GM12878 (cell line): ENCODE measurements at regions not wholly inside any gene's neighbourhood (a gene's known extent, or its start where the extent isn't known, plus 50 kb on each side); places are given as distances from the start of the nearest gene placed in this dataset.

Experiments used
- ATAC-seq: fragments of 200-7000 bp; cut with Tn5 transposase; 3 replicates; pipeline ENCODE4 v1.9.1; 2020; ENCODE audit warnings: mild to moderate bottlenecking, moderate library complexity
- BruUV-seq: library from RNA; stranded (reverse); fragments of 400-500 nt; replicated peaks from 2 replicates; lab custom pipeline; 2021; lab: Mats Ljungman, UMichigan
- CTCF ChIA-PET: fragments of 300-600 bp; sonication (Branson Sonifier 250); formaldehyde crosslinking; extraction: SDS; loops from one replicate; lab custom pipeline; 2021; ENCODE audit warnings: inconsistent platforms; lab: Yijun Ruan, JAX
- POLR2A ChIA-PET: fragments of 350-600 bp; formaldehyde crosslinking; extraction: SDS; loops from one replicate; lab custom pipeline; 2021; ENCODE audit warnings: inconsistent platforms; lab: Charles Lee
- RAD21 ChIA-PET: fragments of 300-600 bp; sonication (Branson Sonifier 250); formaldehyde crosslinking; loops from one replicate; lab custom pipeline; 2023; ENCODE audit warnings: antibody characterized with exemption; ENCODE audit not compliant: unreplicated experiment; lab: Charles Lee
- SMC1A ChIA-PET: fragments of 300-600 bp; sonication (Branson Sonifier 250); formaldehyde crosslinking; loops from one replicate; lab custom pipeline; 2023; ENCODE audit not compliant: unreplicated experiment, uncharacterized antibody; lab: Charles Lee
- DNase-seq: peaks from one replicate; pipeline ENCODE4 v3.0.0-alpha.2; 2011; ENCODE audit warnings: low read depth, low spot score
- FAIRE-seq: peaks from 3 replicates; lab custom pipeline; 2011; peaks lifted over from hg19 to GRCh38; lab: Jason Lieb, UNC
- H2AFZ ChIP-seq: 2 replicates; pipeline ENCODE4 v1.6.0; 2011; ENCODE audit warnings: low read depth, low read length, control low read depth; ENCODE audit not compliant: control insufficient read depth
- H3K27ac ChIP-seq: 2 replicates; pipeline ENCODE4 v1.5.1; 2011; ENCODE audit warnings: control low read depth; ENCODE audit not compliant: control insufficient read depth, insufficient read depth
- H3K27me3 ChIP-seq, 2 experiments: replicated peaks in 1 of 2; 2 replicates each; pipeline versions ENCODE4 v1.6.0 to v1.6.1; 2011; ENCODE audit warnings: low read length in 1 of 2; ENCODE audit not compliant: control insufficient read depth in 2 of 2, insufficient read depth in 2 of 2
- H3K36me3 ChIP-seq, 2 experiments: 2 replicates each; pipeline ENCODE4 v1.5.1; 2011; ENCODE audit warnings: low read length in 1 of 2; ENCODE audit not compliant: control insufficient read depth in 2 of 2, insufficient read depth in 2 of 2
- H3K4me1 ChIP-seq: 2 replicates; pipeline ENCODE4 v1.6.1; 2011; ENCODE audit warnings: mild to moderate bottlenecking, low read length, moderate library complexity, mixed read lengths; ENCODE audit not compliant: control insufficient read depth, insufficient read depth
- H3K4me2 ChIP-seq: 2 replicates; pipeline ENCODE4 v1.6.0; 2011; ENCODE audit warnings: control low read depth; ENCODE audit not compliant: control insufficient read depth, insufficient read depth
- H3K4me3 ChIP-seq: fragments of 200-600 bp; sonication (generic); 2 replicates; pipeline ENCODE4 v1.5.1; 2016
- H3K79me2 ChIP-seq: 2 replicates; pipeline ENCODE4 v1.6.0; 2011; ENCODE audit warnings: low read length; ENCODE audit not compliant: control insufficient read depth, insufficient read depth
- H3K9ac ChIP-seq: 2 replicates; pipeline ENCODE4 v1.8.0; 2011; ENCODE audit warnings: low read length, control low read depth, mixed read lengths; ENCODE audit not compliant: control insufficient read depth, insufficient read depth
- H3K9me3 ChIP-seq: replicated peaks from 3 replicates; pipeline ENCODE4 v1.5.1; 2011; ENCODE audit warnings: mild to moderate bottlenecking, low read length; ENCODE audit not compliant: control insufficient read depth, insufficient read depth
- H4K20me1 ChIP-seq: 2 replicates; pipeline ENCODE4 v1.6.0; 2011; ENCODE audit not compliant: control insufficient read depth, insufficient read depth
- JUNB ChIP-seq: IDR thresholded peaks from 2 replicates; pipeline ENCODE4 v1.6.1; 2016; ENCODE audit warnings: antibody characterized with exemption, mild to moderate bottlenecking
- MEF2B ChIP-seq: fragments of 450-650 bp; IDR thresholded peaks from 2 replicates; pipeline ENCODE4 v1.6.1; 2018; ENCODE audit warnings: mild to moderate bottlenecking, moderate library complexity; ENCODE audit not compliant: partially characterized antibody, poor library complexity, severe bottlenecking
- MTA2 ChIP-seq: fragments of 450-650 bp; IDR thresholded peaks from 2 replicates; pipeline ENCODE4 v1.6.1; 2016; ENCODE audit warnings: low read depth, mild to moderate bottlenecking, moderate library complexity
- MYC ChIP-seq: IDR thresholded peaks from 2 replicates; pipeline ENCODE4 v1.6.1; 2011; ENCODE audit warnings: mild to moderate bottlenecking, low read length, moderate library complexity, inconsistent platforms; ENCODE audit not compliant: insufficient read depth, insufficient replicate concordance, insufficient read length, severe bottlenecking
- TCF3 ChIP-seq: IDR thresholded peaks from 2 replicates; pipeline ENCODE4 v1.6.1; 2012; ENCODE audit warnings: low read depth, mild to moderate bottlenecking, low read length, borderline replicate concordance; ENCODE audit not compliant: insufficient read depth
- ZBTB33 ChIP-seq: fragments of 450-650 bp; IDR thresholded peaks from 2 replicates; pipeline ENCODE4 v1.6.1; 2017; ENCODE audit warnings: mild to moderate bottlenecking
- ZNF207 ChIP-seq: fragments of 450-650 bp; IDR thresholded peaks from 2 replicates; pipeline ENCODE4 v1.6.1; 2014; ENCODE audit warnings: antibody characterized with exemption, mild to moderate bottlenecking, borderline replicate concordance
- WGBS: methylation state at CpG from one replicate; pipeline ENCODE4 v1.1.6; 2016; ENCODE audit warnings: low lambda C conversion rate; ENCODE audit not compliant: insufficient replicate concordance, insufficient coverage; ENCODE audit errors: missing lambda C conversion rate; 5-methylcytosine and 5-hydroxymethylcytosine counted together
- in situ Hi-C: fragments of 300-500 bp; cut with MboI; formaldehyde crosslinking; loops from 9 replicates; pipeline ENCODE4 v1.14.3; 2018; ENCODE audit warnings: mixed read lengths
- intact Hi-C: fragments of 100-400 bp; cut with micrococcal nuclease; formaldehyde crosslinking; loops from one replicate; pipeline ENCODE4 v1.14.2; 2022; ENCODE audit not compliant: unreplicated experiment
- TF ChIP-seq, protein P1 (sequence below): IDR thresholded peaks from 2 replicates; pipeline ENCODE4 v1.6.1; 2012; ENCODE audit warnings: low read depth, low read length, improper control_type of control experiment

DNA sequence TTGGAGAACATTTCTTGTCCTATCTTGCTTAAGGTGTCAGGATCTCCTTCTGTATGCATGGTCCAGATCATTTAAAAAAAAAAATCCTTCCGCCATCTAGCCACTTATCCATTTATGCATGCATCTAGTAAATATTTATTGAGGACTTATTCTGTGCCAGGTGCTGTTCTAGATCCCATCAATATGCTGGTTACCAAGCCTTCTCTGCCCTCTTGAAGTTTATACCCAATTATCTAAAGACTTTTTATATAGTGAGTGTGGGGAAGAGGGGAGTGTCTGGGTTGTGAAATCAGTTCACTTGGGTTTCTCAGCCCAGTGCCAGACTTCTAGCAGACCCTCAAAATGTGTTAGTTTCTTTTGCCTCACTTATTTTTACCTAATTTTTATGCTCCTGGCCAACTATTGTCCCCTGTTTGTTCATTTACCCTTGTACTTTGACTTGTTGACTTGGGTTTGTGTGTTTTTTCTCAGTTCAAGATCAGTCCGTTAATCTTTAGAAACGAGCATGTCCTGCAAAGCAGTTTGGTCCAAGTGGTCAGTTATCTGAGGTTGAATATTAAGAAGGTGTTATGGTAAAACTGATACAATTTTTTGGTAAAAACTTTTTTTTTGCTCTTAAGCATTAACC lies 488.9 kb downstream of the PCNX1 start:
- Histone ChIP-seq H4K20me1 (peaks cover 3% of the 10 kb centered on the region; the same call in 1 of the 2 replicates), H2AFZ (no peak overlapping the region), H3K9ac (no peak overlapping the region), H3K27me3 (no peaks in the 10 kb centered on the region), H3K9me3 (no peaks in the 10 kb centered on the region), H3K36me3 (peaks cover 0 to 2% of the 10 kb centered on the region in 2 experiments; a peak in 1 of 4 replicates), H3K79me2 (peaks cover 78% of the 10 kb centered on the region), H3K27ac (no peak overlapping the region), H3K4me1 (peaks cover 25% of the 10 kb centered on the region), H3K4me2 (no peak overlapping the region), H3K4me3 (no peak overlapping the region)
- POLR2A ChIA-PET = no interaction called here
- BruUV-seq = no TSS peak
- in situ Hi-C loops = no loop called here
- TF ChIP-seq MTA2 = no peak
- ATAC-seq (no peak), FAIRE-seq (no peak), DNase-seq (no peak)
- SMC1A ChIA-PET = interaction anchor here (0.7 to 2.6 kb wide), 3 partner anchors 10 to 77 kb away, joined by 3 to 13 read pairs (median 3); no protein-coding TSS in a partner anchor
- CTCF ChIA-PET = interaction anchor here (1.0 kb wide), 2 partner anchors 14 to 159 kb away, joined by 3 read pairs; no protein-coding TSS in a partner anchor
- intact Hi-C loops = loop anchor here (5.0 kb wide), 1 partner anchor 34 kb away; no protein-coding TSS in a partner anchor
- RAD21 ChIA-PET = interaction anchor here (1.1 to 2.1 kb wide), 2 partner anchors 33 to 35 kb away, joined by 3 to 7 read pairs; no protein-coding TSS in a partner anchor
- 93% methylated on average over 3 of the region's 3 CpGs for WGBS

DNA sequence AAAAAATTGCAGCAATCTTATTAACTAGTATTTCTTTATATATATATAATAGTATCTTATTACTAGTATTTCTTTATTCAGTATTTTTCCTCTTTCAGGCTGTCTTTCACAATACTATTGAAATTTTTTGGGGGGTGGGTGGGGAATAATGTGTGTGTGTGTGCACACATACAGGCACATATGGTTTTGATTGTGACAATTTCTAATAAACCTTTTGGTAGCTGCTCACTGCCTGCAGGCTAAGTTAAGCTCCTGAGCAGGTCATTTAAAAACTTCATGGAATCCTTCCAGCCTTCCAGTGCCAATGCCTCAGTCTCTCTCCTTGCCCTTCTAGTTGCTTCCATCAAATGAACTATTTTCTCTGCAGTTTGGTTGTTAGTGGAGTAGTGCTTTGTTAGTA lies 490.1 kb downstream of the PCNX1 start:
- ChIA-PET SMC1A (no interaction called here), RAD21 (interaction anchor here (0.9 to 2.1 kb wide), 2 partner anchors 35 to 70 kb away, joined by 3 to 7 read pairs; no protein-coding TSS in a partner anchor), CTCF (no interaction called here), POLR2A (no interaction called here)
- TF ChIP-seq ZBTB33 (no peak), MYC (no peak), TCF3 (no peak), JUNB (no peak), ZNF207 (no peak), MEF2B (no peak)
- TF ChIP-seq, protein P1, sequence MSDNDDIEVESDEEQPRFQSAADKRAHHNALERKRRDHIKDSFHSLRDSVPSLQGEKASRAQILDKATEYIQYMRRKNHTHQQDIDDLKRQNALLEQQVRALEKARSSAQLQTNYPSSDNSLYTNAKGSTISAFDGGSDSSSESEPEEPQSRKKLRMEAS = no peak
- in situ Hi-C loops (no loop called here), intact Hi-C loops (loop anchor here (5.0 kb wide), 1 partner anchor 35 kb away; no protein-coding TSS in a partner anchor)
- BruUV-seq = no TSS peak
- Histone ChIP-seq H3K4me1 (peaks cover 22% of the 10 kb centered on the region), H3K9me3 (no peaks in the 10 kb centered on the region), H3K4me2 (no peak overlapping the region), H3K36me3 (no peaks in the 10 kb centered on the region), H3K9ac (no peak overlapping the region), H3K27me3 (no peaks in the 10 kb centered on the region), H2AFZ (no peak overlapping the region), H3K79me2 (peaks cover 83% of the 10 kb centered on the region), H3K4me3 (no peak overlapping the region), H3K27ac (no peak overlapping the region), H4K20me1 (peaks cover 3% of the 10 kb centered on the region; the same call in 1 of the 2 replicates)
- DNase-seq = no peak
- ATAC-seq = no peak
- no peak for FAIRE-seq
